Liver (tissue), 8 donors: ENCODE measurements at regions not wholly inside any gene's neighbourhood (a gene's known extent, or its start where the extent isn't known, plus 50 kb on each side); places are given as distances from the start of the nearest gene placed in this dataset.

Source experiments
- DNase-seq: peaks from one replicate; pipeline ENCODE4 v3.0.0-alpha.2; 2017; ENCODE audit warnings: low spot score
- H3K27ac ChIP-seq, 2 donors: one replicate each; pipeline ENCODE4 v1.7.0; 2013; ENCODE audit warnings: inconsistent platforms in 2 of 2, low read length in 2 of 2, control low read depth in 1 of 2, low read depth in 1 of 2, mild to moderate bottlenecking in 1 of 2
- H3K27me3 ChIP-seq, 4 donors: one replicate each; pipeline versions ENCODE4 v1.6.1 to v1.7.0; 2013; ENCODE audit warnings: low read length in 3 of 4, inconsistent platforms in 1 of 4, mild to moderate bottlenecking in 1 of 4, moderate library complexity in 1 of 4; ENCODE audit not compliant: control insufficient read depth in 4 of 4, insufficient read depth in 4 of 4
- H3K36me3 ChIP-seq, 4 donors: one replicate each; pipeline versions ENCODE4 v1.6.1 to v1.7.0; 2013; ENCODE audit warnings: low read length in 3 of 4, mild to moderate bottlenecking in 3 of 4, low read depth in 1 of 4, moderate library complexity in 1 of 4; ENCODE audit not compliant: control insufficient read depth in 4 of 4, insufficient read depth in 3 of 4
- H3K4me1 ChIP-seq, 4 donors: one replicate each; pipeline versions ENCODE4 v1.6.1 to v1.7.0; 2013; ENCODE audit warnings: low read length in 3 of 4, mild to moderate bottlenecking in 3 of 4, moderate library complexity in 1 of 4; ENCODE audit not compliant: control insufficient read depth in 4 of 4, insufficient read depth in 4 of 4
- H3K4me3 ChIP-seq, 3 donors: one replicate each; pipeline versions ENCODE4 v1.6.1 to v1.7.0; 2013; ENCODE audit warnings: low read length in 3 of 3, control low read depth in 1 of 3, low read depth in 1 of 3, mild to moderate bottlenecking in 1 of 3
- H3K9ac ChIP-seq, 2 donors: one replicate each; pipeline ENCODE4 v1.7.0; 2013; ENCODE audit warnings: low read length in 2 of 2, mild to moderate bottlenecking in 2 of 2, moderate library complexity in 2 of 2, control low read depth in 1 of 2, low read depth in 1 of 2
- H3K9me3 ChIP-seq, 4 donors: one replicate each; pipeline versions ENCODE4 v1.6.1 to v1.7.0; 2013; ENCODE audit warnings: low read length in 3 of 4; ENCODE audit not compliant: control insufficient read depth in 4 of 4
- ATF3 ChIP-seq: IDR thresholded peaks from 2 replicates; pipeline ENCODE4 v1.6.1; 2016; ENCODE audit warnings: antibody characterized with exemption
- CTCF ChIP-seq: fragments of 150-350 bp; IDR thresholded peaks from 2 replicates; pipeline ENCODE4 v1.5.1; 2017; ENCODE audit warnings: improper control_type of control experiment, low read depth, low read length; ENCODE audit not compliant: missing input control
- EGR1 ChIP-seq, 2 donors: IDR thresholded peaks; 2 replicates each; pipeline ENCODE4 v1.6.1; 2016 to 2018; ENCODE audit warnings: antibody characterized with exemption in 2 of 2, low read depth in 2 of 2
- FOXA1 ChIP-seq: IDR thresholded peaks from 2 replicates; pipeline ENCODE4 v1.6.1; 2016; ENCODE audit warnings: antibody characterized with exemption
- FOXA2 ChIP-seq: IDR thresholded peaks from 2 replicates; pipeline ENCODE4 v1.6.1; 2016; ENCODE audit warnings: antibody characterized with exemption
- GABPA ChIP-seq, 2 donors: IDR thresholded peaks in 1 of 2; conservative IDR thresholded peaks in 1 of 2; 2 replicates each; pipeline ENCODE4 v1.6.1; 2016; ENCODE audit warnings: antibody characterized with exemption in 2 of 2, mild to moderate bottlenecking in 1 of 2, moderate library complexity in 1 of 2
- HNF4A ChIP-seq, 2 donors: conservative IDR thresholded peaks; 2 replicates each; pipeline ENCODE4 v1.6.1; 2016; ENCODE audit warnings: antibody characterized with exemption in 2 of 2, mild to moderate bottlenecking in 2 of 2
- HNF4G ChIP-seq: IDR thresholded peaks from 2 replicates; pipeline ENCODE4 v1.6.1; 2016; ENCODE audit warnings: antibody characterized with exemption
- JUND ChIP-seq, 2 donors: IDR thresholded peaks; 2 replicates each; pipeline ENCODE4 v1.6.1; 2016; ENCODE audit warnings: antibody characterized with exemption in 2 of 2
- MAX ChIP-seq: IDR thresholded peaks from 2 replicates; pipeline ENCODE4 v1.6.1; 2016; ENCODE audit warnings: antibody characterized with exemption
- NR2F2 ChIP-seq: IDR thresholded peaks from 2 replicates; pipeline ENCODE4 v1.6.1; 2016; ENCODE audit warnings: antibody characterized with exemption
- RAD21 ChIP-seq, 2 donors: IDR thresholded peaks; 2 replicates each; pipeline ENCODE4 v1.6.1; 2016; ENCODE audit warnings: antibody characterized with exemption in 2 of 2, mild to moderate bottlenecking in 2 of 2
- RXRA ChIP-seq, 2 donors: IDR thresholded peaks; 2 replicates each; pipeline ENCODE4 v1.6.1; 2017 to 2018; ENCODE audit warnings: antibody characterized with exemption in 2 of 2, mild to moderate bottlenecking in 1 of 2
- SP1 ChIP-seq: IDR thresholded peaks from 2 replicates; pipeline ENCODE4 v1.6.1; 2018; ENCODE audit warnings: antibody characterized with exemption, mild to moderate bottlenecking
- TAF1 ChIP-seq: conservative IDR thresholded peaks from 2 replicates; pipeline ENCODE4 v1.6.1; 2016; ENCODE audit warnings: antibody characterized with exemption, mild to moderate bottlenecking
- YY1 ChIP-seq: IDR thresholded peaks from 2 replicates; pipeline ENCODE4 v1.6.1; 2016; ENCODE audit warnings: antibody characterized with exemption, mild to moderate bottlenecking
- ZBTB33 ChIP-seq: IDR thresholded peaks from 2 replicates; pipeline ENCODE4 v1.6.1; 2016; ENCODE audit warnings: antibody characterized with exemption
- WGBS: extraction: QIAGEN DNeasy Blood & Tissue Kit; methylation state at CpG from one replicate; pipeline ENCODE4 v1.1.7; 2013; 5-methylcytosine and 5-hydroxymethylcytosine counted together
- donor health status: healthy.
- donor health status: healthy.
- donor health status: healthy.
- donor health status: healthy.
- donor health status: healthy.

GRCh38 chr15:99508311-99508645, 57.5 kb upstream of the MEF2A start (continued):
- no peak for TF ChIP-seq MAX
- no peak for TF ChIP-seq FOXA2
- no peak for TF ChIP-seq CTCF
- TF ChIP-seq SP1: no peak
- no peak for TF ChIP-seq JUND (IDR thresholded peaks at IDR 0.05)
- TF ChIP-seq RAD21 (IDR thresholded peaks at IDR 0.05): no peak
- no peak for TF ChIP-seq TAF1
- no peak for TF ChIP-seq ATF3
- TF ChIP-seq NR2F2: no peak
- TF ChIP-seq HNF4G: no peak

- Histone ChIP-seq H3K9ac (no peak overlapping the region), H3K9me3 (no peaks in the 10 kb centered on the region), H3K4me1 (no peaks in the 10 kb centered on the region), H3K27me3 (no peaks in the 10 kb centered on the region), H3K27ac (no peak overlapping the region), H3K4me3 (no peak overlapping the region), H3K36me3 (no peaks in the 10 kb centered on the region)
- TF ChIP-seq TAF1 (no peak), JUND (IDR thresholded peaks at IDR 0.05) (no peak), NR2F2 (no peak), FOXA1 (no peak)
- 90% methylated on average over 3 of the region's 3 CpGs for WGBS
- no peak for DNase-seq
Measured at GRCh38 chr15:99508852-99509251, 56.9 kb upstream of the MEF2A start.

- WGBS: 84% methylated on average over 7 of the region's 7 CpGs
- no peak for TF ChIP-seq GABPA (IDR thresholded peaks at IDR 0.05 in 1 of 2, conservative IDR thresholded peaks at IDR 0.05 in 1 of 2)
- TF ChIP-seq TAF1: no peak
- TF ChIP-seq ATF3: no peak
- TF ChIP-seq NR2F2: no peak
- TF ChIP-seq MAX: no peak
- TF ChIP-seq HNF4A (conservative IDR thresholded peaks at IDR 0.05): no peak
- no peak for TF ChIP-seq SP1
- no peak for TF ChIP-seq YY1
- TF ChIP-seq FOXA1: no peak
- TF ChIP-seq FOXA2: no peak
- no peak for TF ChIP-seq RAD21 (IDR thresholded peaks at IDR 0.05)
- no peak for TF ChIP-seq RXRA (IDR thresholded peaks at IDR 0.05)
- no peak for TF ChIP-seq EGR1 (IDR thresholded peaks at IDR 0.05; ENCODE audit: low read depth in 2 of 2)
- no peak for TF ChIP-seq ZBTB33
- Histone ChIP-seq H3K9me3 (no peaks in the 10 kb centered on the region), H3K27ac (no peak overlapping the region), H3K36me3 (no peaks in the 10 kb centered on the region), H3K4me3 (no peak overlapping the region), H3K9ac (no peak overlapping the region), H3K4me1 (no peaks in the 10 kb centered on the region), H3K27me3 (no peaks in the 10 kb centered on the region)
- DNase-seq: no peak
Measured at GRCh38 chr15:99509686-99510461, 55.9 kb upstream of the MEF2A start.
